ENCODE measurements at regions not wholly inside any gene's neighbourhood (a gene's known extent, or its start where the extent isn't known, plus 50 kb on each side); places are given as distances from the start of the nearest gene placed in this dataset.

DNA sequence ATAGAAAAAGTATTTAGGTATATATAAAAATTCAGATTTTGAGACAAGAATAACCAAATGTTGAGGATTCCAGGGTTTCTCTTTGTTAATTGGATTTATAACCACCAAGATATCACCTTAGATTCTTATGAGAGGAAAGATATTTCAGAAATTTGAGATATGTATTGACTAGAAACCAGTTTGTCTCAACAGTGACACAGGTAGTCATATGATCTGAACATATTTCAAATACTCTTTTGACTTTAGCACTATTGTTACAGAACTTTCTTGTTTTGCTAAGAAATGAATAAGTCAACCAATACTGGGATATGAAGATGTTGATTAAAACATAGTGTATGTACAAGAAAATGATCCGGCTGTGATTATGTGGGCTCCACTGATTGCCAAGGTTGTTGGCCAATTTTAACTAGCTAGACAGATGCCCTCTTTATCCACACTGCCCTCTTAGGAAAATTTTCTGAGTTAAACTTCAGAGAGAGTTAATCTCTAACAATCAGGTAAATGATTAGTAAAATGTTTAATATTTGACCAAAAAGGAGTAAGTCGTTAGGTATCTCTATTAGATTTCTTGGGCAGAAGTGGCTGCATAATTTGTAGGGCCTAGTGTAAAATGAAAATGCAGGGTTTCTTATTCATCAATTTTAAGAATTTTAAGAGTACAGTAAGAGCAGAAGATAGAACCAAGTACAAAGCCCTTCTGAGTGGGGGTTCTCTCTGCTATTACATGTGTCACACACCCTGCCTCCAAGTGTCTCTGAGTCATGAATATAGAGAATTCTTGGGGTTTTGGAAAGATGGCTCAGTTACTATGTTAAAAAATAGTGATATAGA lies 376.0 kb downstream of the TFEC start:
- TF ChIP-seq, protein P1, sequence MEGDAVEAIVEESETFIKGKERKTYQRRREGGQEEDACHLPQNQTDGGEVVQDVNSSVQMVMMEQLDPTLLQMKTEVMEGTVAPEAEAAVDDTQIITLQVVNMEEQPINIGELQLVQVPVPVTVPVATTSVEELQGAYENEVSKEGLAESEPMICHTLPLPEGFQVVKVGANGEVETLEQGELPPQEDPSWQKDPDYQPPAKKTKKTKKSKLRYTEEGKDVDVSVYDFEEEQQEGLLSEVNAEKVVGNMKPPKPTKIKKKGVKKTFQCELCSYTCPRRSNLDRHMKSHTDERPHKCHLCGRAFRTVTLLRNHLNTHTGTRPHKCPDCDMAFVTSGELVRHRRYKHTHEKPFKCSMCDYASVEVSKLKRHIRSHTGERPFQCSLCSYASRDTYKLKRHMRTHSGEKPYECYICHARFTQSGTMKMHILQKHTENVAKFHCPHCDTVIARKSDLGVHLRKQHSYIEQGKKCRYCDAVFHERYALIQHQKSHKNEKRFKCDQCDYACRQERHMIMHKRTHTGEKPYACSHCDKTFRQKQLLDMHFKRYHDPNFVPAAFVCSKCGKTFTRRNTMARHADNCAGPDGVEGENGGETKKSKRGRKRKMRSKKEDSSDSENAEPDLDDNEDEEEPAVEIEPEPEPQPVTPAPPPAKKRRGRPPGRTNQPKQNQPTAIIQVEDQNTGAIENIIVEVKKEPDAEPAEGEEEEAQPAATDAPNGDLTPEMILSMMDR (IDR thresholded peaks at IDR 0.05; ENCODE audit: low read depth, low read length) = no peak
- DNase-seq (ENCODE audit: low read depth, low spot score) = no peak
- in situ Hi-C loops (cut with HindIII; ENCODE audit: low sequenced_read_pairs) = no loop called here
- H3K4me3 ChIP-seq (ENCODE audit: low read depth, low read length) = no peak overlapping the region

- in situ Hi-C loops (cut with HindIII; ENCODE audit: low sequenced_read_pairs) = no loop called here
- TF ChIP-seq, protein P1 (IDR thresholded peaks at IDR 0.05; ENCODE audit: low read depth, low read length) = no peak
- DNase-seq (ENCODE audit: low read depth, low spot score) = no peak
- no peak overlapping the region for H3K4me3 ChIP-seq (ENCODE audit: low read depth, low read length)
Observed at GRCh38 chr7:115649429-115649828, 381.1 kb downstream of the TFEC start.

DNA sequence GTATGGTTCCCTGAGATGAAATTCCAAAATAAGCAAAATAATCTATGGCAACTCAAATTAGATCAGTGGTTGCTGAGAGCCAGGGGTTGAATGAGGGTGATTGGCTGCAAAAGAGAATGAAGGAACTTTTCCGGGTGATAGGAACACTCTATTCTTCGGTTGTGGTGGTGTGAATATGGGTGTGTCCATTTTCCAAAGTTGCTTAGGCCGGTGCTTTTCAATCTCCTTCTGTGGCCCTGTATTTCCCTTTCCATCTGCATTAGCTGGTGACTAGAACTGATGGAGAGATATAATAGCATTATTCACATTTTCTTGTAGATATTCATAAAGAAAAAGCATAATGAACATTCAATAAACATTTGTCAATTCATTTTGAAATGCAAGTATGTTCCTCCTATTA lies 382.9 kb downstream of the TFEC start:
- in situ Hi-C loops (cut with HindIII; ENCODE audit: low sequenced_read_pairs) = no loop called here
- H3K4me3 ChIP-seq (ENCODE audit: low read depth, low read length) = no peak overlapping the region
- no peak for DNase-seq (ENCODE audit: low read depth, low spot score)
- TF ChIP-seq, protein P1 (IDR thresholded peaks at IDR 0.05; ENCODE audit: low read depth, low read length) = no peak

GRCh38 chr7:115642194-115642593 lies 388.4 kb downstream of the TFEC start:
- in situ Hi-C loops (cut with HindIII; ENCODE audit: low sequenced_read_pairs) = no loop called here
- TF ChIP-seq, protein P1 (IDR thresholded peaks at IDR 0.05; ENCODE audit: low read depth, low read length) = no peak
- DNase-seq (ENCODE audit: low read depth, low spot score) = no peak
- no peak overlapping the region for H3K4me3 ChIP-seq (ENCODE audit: low read depth, low read length)

GRCh38 chr7:115638853-115639252 lies 391.7 kb downstream of the TFEC start:
- no peak for DNase-seq (ENCODE audit: low read depth, low spot score)
- TF ChIP-seq, protein P1 (IDR thresholded peaks at IDR 0.05; ENCODE audit: low read depth, low read length) = no peak
- in situ Hi-C loops (cut with HindIII; ENCODE audit: low sequenced_read_pairs) = no loop called here

GRCh38 chr7:115637128-115637527 lies 393.4 kb downstream of the TFEC start:
- no peak overlapping the region for H3K4me3 ChIP-seq (ENCODE audit: low read depth, low read length)
- DNase-seq (ENCODE audit: low read depth, low spot score) = no peak
- in situ Hi-C loops (cut with HindIII; ENCODE audit: low sequenced_read_pairs) = no loop called here
- TF ChIP-seq, protein P1 (IDR thresholded peaks at IDR 0.05; ENCODE audit: low read depth, low read length) = no peak

More at GRCh38 chr7:115638853-115639252, 391.7 kb downstream of the TFEC start:
- H3K4me3 ChIP-seq (ENCODE audit: low read depth, low read length) = no peak overlapping the region
